HG02642 (cell line): ENCODE measurements at regions not wholly inside any gene's neighbourhood (a gene's known extent, or its start where the extent isn't known, plus 50 kb on each side); places are given as distances from the start of the nearest gene placed in this dataset.

Experiments
- ATAC-seq: cut with Tn5 transposase; IDR thresholded peaks from one replicate; pipeline ENCODE4 v1.9.1; 2021; ENCODE audit warnings: mild to moderate bottlenecking; ENCODE audit not compliant: unreplicated experiment, poor library complexity

DNA sequence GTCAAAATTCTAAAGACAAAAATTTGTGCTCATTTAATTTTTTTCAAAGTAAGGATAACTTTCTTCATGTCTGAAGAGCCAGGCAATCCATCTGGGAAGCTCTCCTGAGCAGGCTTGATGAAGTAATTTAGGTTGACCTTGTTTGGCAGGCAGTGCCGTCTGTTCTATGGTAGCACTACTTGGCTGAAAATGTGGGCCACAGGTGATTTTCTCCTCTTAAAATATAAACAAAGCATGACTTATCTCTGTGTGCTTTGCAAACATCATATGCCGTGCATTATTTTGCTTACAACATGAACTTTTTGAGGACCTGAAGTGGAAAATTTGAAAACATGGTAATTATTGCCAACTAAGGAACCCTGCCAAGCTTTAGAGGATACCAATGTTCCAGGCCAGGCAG, 143.2 kb downstream of the RAP2B start:
- no peak for ATAC-seq

DNA sequence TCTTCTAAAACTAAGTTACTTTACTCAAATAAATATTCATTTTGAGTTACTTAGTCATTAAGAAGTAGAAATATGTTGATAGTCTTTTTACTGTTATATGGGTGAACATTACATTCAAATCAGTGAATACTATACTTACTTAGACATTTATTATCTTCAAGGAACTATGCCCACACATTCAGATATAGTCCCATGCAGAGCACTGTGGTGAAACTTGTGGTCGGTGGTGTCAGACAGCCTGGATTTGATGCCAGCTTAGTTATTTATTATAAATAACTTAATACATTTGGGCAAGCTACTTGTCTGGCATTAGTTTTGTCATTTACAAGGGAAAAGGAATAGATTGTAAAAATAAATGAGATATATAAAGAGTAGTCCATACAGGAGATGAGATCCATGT, 149.5 kb downstream of the RAP2B start:
- no peak for ATAC-seq

DNA sequence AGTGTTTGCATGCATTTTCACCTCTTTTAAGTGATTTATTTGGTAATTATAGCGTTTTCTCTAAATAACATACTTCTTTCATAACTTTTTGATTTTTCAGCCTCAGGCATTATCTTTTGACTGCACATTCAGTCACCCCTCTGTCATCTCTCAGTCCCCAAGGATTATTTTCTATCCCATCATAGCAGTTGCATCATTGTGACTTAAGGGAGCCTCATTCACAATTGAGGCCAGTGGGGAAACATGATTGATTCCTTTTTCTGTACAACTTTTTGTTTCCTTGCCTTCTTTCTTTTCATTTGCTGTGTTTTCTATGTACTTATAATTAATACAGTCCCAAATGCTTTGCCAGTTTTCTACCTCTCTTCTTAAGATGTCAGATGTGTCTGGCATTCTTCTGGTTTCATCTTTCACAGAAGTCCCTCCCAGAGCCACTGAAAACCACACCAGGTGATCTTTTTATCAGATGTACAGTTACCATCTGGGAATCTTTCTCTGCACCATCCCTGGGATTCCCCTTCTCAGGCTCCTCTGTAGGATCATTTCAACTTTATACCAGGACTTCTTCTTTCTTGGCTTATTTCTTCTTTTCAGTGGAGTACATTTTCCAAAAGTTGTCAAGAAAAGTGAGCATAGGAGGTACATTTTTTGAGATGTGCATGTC, 151.4 kb downstream of the RAP2B start:
- peak; percentile 45 for ATAC-seq

DNA sequence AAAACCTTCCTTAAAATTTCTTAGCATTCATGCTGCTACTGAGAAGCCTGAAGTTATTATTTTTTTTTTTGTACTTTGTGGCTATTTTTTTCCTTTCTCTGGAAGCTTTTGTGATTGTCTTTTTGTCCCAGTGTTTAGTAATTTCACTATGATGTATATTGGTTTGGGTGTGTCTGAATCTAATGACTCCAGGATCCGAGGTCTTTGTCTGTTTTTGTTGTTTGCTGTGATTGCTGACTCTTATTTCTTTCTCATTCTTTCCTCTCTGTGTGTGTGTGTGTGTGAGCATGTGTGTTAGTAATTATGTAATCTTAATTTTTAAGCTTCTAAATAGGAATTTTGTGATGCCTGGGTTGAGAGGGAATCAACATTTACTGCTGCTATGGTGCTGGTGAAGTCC, 152.0 kb downstream of the RAP2B start:
- no peak for ATAC-seq

DNA sequence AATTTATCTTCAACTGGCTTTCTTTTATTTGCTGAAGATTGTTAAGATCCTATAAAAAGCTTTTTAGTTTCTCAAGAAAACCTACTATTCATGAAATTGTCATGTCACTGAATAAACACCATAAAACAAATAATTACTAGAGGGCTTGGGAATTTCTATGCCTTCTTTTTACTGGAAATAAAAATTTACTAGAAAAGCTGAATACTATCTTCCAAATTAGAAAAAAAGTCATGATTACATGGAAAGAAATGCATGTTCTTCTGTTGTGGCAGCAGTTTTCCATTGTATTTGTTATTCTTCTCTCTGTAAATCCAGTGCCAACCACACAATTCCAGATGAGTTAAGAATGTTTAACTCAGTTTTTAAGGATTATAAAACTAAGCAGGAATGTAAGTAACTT, 153.8 kb downstream of the RAP2B start:
- ATAC-seq, result no peak

DNA sequence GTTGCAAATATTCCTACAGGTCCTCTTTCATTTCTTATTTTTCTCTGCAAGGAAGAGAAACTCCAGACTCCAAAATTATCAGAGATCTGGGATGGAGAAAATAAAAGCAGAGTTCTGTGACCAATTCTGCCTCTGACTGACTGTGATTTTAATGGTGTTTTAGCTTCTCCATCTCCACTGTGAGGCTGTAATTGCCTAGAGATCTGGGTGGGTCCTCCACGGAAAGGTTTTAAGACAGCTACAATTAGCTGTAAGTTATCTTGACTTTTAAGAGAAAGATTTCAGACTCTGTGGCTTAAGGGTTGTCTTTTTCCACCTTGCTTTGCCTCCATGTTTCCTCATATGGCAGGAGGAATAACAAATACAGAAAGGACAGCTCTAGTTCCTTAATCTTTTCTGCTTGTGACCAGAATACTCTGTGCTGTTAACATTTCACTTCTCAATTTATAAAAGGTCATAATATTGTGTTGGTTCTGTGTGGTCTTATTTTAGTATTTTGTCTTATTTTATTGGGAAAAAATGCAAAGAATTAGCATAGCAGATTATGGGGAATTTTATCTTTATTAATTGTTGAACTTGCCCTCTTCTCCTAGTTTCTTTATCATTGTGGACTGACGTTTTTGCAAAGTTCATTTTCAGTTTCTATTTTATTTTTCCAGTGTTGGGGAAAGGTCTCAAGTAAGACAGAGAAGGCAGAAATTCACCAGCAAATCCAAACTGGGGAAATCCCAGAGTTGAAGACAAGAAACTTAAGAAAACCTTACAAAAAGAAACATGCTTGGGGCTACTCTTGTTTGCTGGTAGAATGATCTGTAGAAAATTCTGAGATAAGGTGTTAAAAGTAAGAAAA, 157.9 kb downstream of the RAP2B start:
- ATAC-seq, result no peak

DNA sequence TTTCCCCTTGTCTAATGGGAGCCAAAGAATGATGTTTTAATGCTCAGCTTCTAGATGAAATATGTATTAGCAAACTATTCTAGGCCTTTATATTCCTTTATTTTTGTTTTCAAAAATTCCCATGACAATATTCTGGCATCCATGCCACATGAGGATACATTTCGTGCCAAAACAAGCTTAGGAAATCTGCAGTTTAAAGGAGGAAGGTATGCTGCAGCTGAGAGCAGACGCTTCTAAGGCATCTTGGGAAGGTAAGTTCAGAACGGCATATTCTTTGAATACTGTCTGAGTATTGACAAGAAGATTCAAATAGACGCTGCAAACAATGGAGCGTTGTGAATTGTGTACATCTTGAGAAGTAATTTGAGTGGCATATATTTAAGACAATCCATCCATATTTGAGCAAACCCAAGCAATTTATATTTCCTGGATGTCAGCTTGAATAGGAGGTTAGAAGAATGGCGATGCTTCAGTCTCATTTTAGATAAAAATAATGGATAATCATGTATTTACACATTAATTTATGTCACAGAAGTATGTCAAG, 158.6 kb downstream of the RAP2B start:
- ATAC-seq, result no peak

DNA sequence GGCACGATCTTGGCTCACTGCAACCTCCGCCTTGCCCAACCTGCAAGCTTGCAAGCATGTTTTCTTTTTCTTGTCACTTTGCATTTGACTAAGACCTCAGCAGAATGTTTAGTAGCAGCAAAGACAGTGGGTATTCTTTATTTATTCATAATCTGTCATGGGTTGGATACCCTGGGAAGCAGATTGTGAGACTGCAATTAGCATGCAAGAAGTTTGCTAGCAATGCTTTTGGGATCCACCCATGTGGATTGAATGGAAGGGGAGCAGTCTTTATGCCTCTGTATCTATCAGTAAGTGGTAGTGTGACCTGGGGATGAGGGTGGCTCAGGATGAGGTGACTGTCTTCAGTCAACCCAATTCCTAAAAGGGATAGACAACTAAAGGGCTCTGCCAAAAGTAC, 166.7 kb downstream of the RAP2B start:
- ATAC-seq, result no peak

DNA sequence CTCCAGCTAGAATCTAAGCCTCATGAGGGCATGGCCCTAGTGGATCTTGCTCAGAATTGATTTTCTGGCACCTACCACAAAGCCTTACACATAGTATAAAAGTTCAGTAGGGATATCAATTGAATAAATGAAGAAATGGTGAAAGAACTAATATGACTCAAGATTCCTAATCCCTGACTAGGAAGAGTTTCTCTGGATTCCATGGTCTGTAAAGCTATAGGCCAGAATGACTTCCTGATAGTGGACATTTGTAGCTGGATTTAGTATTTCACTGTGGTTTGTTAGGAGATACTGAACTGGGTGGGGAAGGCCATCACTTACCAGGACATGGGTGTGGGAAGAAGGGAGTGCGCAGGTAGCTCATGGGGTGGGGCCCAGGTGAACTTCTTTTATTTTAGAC, 168.9 kb downstream of the RAP2B start:
- no peak for ATAC-seq

DNA sequence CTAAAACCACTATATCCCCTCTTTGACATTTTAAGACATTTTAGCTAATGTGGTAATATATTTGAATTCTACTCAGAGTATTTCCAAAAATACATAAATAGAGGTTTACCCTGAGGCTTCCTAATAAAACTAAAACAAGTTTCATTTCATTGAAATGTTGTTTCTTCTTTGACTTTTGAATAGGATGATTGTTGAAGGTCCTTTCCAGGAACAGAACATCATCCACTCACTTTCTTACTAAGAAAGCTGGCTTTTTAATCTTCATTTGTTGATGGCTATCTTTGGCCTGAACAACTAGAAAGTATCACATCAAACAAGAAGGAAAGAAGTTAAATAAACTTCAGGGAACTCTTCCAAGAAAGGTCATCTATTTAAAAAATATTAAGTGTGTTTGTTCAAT, 169.7 kb downstream of the RAP2B start:
- no peak for ATAC-seq

DNA sequence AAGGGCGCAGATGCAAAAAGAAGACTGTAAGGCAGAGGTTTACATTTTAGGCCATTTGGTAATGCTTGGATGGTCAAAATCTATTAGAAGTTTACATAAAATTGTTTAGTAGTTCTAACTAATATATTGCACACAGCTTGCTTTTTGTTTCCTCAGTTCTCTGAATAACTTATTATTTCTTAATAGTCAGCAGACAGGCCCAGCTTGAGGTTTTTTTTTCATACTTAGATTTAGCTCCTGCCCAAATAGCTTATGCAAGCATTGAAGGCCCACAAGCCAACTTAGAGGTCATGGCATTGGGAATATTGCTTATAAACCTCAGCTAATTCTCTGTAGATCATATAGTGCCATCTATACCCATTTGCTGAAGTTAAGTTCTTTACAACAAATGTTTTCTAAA, 172.5 kb downstream of the RAP2B start:
- ATAC-seq, result no peak

DNA sequence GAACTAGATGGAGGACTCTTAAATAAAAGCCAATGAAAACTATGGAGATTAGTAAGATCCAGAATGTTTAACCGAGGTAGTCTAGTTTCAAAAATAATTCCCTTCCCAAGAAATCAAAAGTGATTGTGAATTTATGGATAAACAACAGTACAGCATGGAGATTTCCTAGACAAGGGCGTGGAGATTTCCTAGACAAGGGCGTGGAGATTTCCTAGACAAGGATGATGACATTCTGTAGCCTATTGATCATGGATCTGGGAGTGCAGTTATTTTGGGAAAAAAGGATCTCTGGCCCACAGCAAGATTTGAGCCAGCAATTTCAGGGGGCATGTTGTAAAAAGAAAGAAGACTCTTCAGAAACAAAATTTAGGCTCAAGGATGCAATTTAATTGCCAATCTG, 175.3 kb downstream of the RAP2B start:
- no peak for ATAC-seq

DNA sequence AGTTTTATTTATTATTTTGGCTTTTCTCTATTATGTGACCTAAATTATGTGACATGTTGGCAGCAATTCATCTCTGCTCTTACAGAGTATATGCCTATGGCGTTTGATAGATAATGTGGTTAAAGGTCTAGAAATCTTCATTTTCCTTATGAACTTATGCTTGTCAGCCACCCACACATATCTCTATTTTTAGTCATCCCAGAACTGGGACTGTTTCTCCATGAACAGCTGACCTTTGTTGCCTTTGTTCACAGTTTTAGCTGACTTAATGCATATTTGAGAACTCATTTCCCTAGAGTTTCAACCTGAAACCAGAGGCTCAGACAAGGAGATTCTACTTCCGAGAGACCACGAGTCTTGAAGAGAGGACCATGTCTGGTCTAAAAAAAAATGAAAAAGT, 176.5 kb downstream of the RAP2B start:
- ATAC-seq, result no peak

DNA sequence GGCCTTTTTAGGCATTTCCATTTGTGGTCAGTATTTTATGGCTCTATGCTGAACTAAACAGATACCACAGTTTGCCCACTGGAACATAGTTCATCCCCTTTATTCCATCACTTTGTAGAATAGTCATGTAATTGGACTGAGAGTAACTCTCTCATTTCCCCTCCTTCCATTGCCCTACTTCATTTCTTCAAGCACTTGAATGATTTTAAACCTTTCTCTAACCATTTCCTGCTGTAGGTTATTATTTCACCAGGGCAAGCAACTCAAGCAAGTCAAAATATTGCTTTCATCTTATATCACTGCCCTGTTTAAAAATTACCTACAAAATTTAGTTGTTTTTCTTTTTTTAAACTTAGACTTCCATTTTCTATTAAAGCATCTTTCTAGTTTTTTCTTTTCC, 177.0 kb downstream of the RAP2B start:
- no peak for ATAC-seq

DNA sequence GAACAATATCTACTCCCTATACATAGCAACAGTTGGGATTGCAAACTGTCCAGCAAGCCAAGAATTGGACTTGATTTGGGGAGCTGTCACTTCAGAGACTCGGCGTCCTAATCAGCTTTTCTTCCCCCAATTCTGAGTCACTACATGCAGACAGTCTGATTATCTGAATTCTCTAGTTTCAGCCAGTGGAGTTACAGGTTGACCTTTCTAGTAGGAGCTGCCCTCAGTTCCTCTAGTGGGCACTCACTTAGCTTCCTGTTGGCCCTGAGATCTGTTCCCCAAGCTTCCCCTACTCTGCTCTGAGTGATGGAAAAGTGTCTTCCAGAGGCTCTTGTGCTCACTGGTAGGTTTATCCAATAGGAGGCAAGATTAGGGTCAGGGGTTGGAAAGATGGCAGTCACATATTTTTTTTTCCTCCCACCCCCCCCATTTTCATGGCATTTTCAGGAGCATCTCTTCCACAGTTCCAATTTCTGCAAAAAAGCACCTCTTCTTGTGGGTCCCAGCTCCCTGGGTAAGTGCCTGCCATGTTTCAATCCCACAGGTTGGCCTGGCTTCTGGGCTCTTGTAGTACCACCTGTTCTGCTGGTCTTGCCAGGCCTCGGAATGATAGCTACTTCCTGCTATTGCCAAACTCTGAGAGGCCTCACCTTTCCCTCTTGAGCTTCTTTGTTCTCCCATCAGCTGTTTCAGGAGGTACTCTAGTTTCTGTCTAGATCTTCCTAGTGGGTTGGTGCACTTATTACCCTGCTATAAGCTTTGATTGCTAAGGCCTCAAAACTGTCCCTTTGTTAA, 182.2 kb downstream of the RAP2B start:
- ATAC-seq, result no peak

DNA sequence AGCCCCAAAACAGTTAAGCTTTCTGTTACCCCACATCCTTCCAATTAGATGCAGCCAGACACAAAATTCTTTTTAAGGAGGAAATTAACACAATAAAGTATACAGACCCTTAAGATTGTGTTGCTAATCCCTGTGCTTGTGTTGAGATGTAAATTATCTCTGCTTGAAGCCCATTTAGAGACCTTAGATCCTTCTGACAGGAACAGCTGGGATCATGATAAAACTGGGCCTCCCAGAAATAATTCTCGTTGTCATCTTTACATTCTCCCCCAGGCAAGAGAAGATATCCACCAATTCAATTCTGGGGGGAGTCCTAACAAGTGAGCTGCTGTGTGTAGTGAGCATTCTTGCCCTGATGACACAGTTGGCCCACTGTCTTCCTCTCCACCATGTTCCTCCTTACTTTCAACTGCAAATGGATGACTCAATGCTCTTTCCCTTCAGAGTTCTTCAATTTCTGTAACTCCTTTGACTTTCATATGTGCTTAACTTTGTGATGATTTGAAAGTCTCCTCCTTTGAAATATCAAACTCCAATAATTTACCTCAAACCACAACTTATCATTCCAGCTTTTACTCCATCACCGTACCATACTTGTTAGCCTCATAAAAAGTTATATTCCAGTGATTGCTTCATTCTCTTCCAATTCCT, 186.6 kb downstream of the RAP2B start:
- no peak for ATAC-seq

DNA sequence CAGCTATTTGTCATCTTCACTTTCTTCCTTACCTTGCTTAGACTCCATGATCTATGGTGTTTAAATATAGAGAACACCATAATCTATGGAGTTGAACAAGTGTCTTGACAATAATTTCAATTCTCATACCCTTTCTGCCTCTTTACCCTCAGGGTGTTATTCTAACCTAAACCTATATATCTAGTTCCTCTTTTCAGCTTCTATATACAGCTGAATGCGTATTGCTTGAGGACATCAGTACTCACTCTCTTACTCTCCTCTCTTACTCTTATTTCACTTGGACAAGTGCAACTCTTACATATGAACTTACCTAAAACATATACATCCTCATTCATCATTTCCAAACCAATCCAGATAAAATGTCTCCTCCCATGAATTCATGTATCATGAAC, 187.1 kb downstream of the RAP2B start:
- ATAC-seq, result no peak

DNA sequence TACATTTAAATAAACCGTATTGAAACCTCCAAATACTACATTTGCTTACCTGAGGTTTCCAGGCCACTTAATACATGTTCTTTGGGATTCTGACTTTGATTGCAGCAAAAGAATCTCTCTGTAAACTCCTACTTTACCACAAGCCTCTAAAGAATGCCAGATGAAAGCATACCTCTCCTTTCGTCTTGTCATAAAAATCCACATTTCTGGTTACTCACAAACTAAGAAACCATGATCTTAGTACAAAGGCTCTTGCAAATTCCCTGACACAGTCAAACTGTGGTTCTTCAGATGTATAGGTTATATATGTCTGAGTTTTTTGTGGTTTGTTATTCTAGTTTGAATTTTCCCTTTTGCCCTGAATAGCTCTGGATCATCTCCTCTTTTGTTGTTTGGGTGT, 188.4 kb downstream of the RAP2B start:
- no peak for ATAC-seq

DNA sequence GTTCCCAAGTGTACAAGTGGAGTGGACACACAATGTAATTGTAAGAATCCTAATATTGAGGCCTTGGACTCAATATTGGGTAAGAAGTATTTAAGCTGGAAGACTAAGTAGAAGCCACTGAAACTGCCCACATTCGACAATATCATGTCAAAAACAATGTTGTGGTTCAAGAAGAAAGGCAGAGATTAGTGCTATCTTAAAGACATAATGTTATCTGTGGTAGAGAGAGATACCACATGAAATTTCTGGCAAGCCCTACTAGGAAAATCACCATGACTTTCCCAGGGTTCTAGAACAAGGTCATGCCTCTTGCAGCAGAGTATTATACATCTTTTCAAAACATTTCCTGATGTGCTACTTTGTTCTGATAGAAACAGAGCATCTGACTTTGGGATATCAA, 192.6 kb downstream of the RAP2B start:
- no peak for ATAC-seq

DNA sequence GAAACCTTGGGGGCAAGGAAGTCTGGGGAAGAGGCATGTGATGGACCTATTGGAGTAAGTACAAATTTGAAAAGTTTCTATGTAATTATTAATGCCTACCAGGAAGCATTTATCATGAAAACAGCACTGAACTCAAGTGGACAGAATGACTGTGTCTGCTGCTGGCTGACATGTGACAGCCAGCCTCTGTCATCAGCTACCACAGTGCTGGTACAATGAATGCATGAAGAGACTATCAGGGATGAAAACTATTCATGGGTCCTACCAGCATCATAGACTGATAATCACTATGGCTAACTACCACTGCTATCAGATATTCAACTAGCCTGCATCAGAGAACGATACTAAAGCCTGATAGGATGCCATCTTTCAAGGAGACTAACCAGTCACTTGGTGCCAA, 193.5 kb downstream of the RAP2B start:
- no peak for ATAC-seq

DNA sequence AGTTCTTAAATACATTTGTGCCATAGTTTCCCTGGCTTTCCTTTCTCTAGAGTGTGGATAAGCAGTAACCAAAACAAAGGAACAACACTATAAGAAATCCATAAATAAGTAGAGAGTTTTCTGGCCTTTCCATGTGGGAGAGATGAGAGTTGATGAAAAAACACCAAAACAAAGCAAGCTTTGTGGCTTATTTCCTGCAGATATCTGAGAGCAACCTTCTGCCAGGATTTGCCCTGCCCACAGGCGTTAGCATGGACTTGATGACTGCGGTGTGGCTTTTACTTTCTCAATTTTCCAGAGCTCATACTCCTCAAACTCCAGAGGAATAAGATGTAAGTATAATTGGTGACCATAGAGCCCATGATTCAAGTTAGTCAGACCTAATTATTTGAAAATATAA, 194.9 kb downstream of the RAP2B start:
- ATAC-seq, result no peak
